GM12878 (cell line): ENCODE measurements at regions not wholly inside any gene's neighbourhood (a gene's known extent, or its start where the extent isn't known, plus 50 kb on each side); places are given as distances from the start of the nearest gene placed in this dataset.

Experiments used
- ATAC-seq: fragments of 200-7000 bp; cut with Tn5 transposase; 3 replicates; pipeline ENCODE4 v1.9.1; 2020; ENCODE audit warnings: mild to moderate bottlenecking, moderate library complexity
- BruUV-seq: library from RNA; stranded (reverse); fragments of 400-500 nt; replicated peaks from 2 replicates; lab custom pipeline; 2021; lab: Mats Ljungman, UMichigan
- CTCF ChIA-PET: fragments of 300-600 bp; sonication (Branson Sonifier 250); formaldehyde crosslinking; extraction: SDS; loops from one replicate; lab custom pipeline; 2021; ENCODE audit warnings: inconsistent platforms; lab: Yijun Ruan, JAX
- POLR2A ChIA-PET: fragments of 350-600 bp; formaldehyde crosslinking; extraction: SDS; loops from one replicate; lab custom pipeline; 2021; ENCODE audit warnings: inconsistent platforms; lab: Charles Lee
- RAD21 ChIA-PET: fragments of 300-600 bp; sonication (Branson Sonifier 250); formaldehyde crosslinking; loops from one replicate; lab custom pipeline; 2023; ENCODE audit warnings: antibody characterized with exemption; ENCODE audit not compliant: unreplicated experiment; lab: Charles Lee
- SMC1A ChIA-PET: fragments of 300-600 bp; sonication (Branson Sonifier 250); formaldehyde crosslinking; loops from one replicate; lab custom pipeline; 2023; ENCODE audit not compliant: unreplicated experiment, uncharacterized antibody; lab: Charles Lee
- DNase-seq: peaks from one replicate; pipeline ENCODE4 v3.0.0-alpha.2; 2011; ENCODE audit warnings: low read depth, low spot score
- FAIRE-seq: peaks from 3 replicates; lab custom pipeline; 2011; peaks lifted over from hg19 to GRCh38; lab: Jason Lieb, UNC
- H2AFZ ChIP-seq: 2 replicates; pipeline ENCODE4 v1.6.0; 2011; ENCODE audit warnings: low read depth, low read length, control low read depth; ENCODE audit not compliant: control insufficient read depth
- H3K27ac ChIP-seq: 2 replicates; pipeline ENCODE4 v1.5.1; 2011; ENCODE audit warnings: control low read depth; ENCODE audit not compliant: control insufficient read depth, insufficient read depth
- H3K27me3 ChIP-seq, 2 experiments: replicated peaks in 1 of 2; 2 replicates each; pipeline versions ENCODE4 v1.6.0 to v1.6.1; 2011; ENCODE audit warnings: low read length in 1 of 2; ENCODE audit not compliant: control insufficient read depth in 2 of 2, insufficient read depth in 2 of 2
- H3K36me3 ChIP-seq, 2 experiments: 2 replicates each; pipeline ENCODE4 v1.5.1; 2011; ENCODE audit warnings: low read length in 1 of 2; ENCODE audit not compliant: control insufficient read depth in 2 of 2, insufficient read depth in 2 of 2
- H3K4me1 ChIP-seq: 2 replicates; pipeline ENCODE4 v1.6.1; 2011; ENCODE audit warnings: mild to moderate bottlenecking, low read length, moderate library complexity, mixed read lengths; ENCODE audit not compliant: control insufficient read depth, insufficient read depth
- H3K4me2 ChIP-seq: 2 replicates; pipeline ENCODE4 v1.6.0; 2011; ENCODE audit warnings: control low read depth; ENCODE audit not compliant: control insufficient read depth, insufficient read depth
- H3K4me3 ChIP-seq: fragments of 200-600 bp; sonication (generic); 2 replicates; pipeline ENCODE4 v1.5.1; 2016
- H3K79me2 ChIP-seq: 2 replicates; pipeline ENCODE4 v1.6.0; 2011; ENCODE audit warnings: low read length; ENCODE audit not compliant: control insufficient read depth, insufficient read depth
- H3K9ac ChIP-seq: 2 replicates; pipeline ENCODE4 v1.8.0; 2011; ENCODE audit warnings: low read length, control low read depth, mixed read lengths; ENCODE audit not compliant: control insufficient read depth, insufficient read depth
- H3K9me3 ChIP-seq: replicated peaks from 3 replicates; pipeline ENCODE4 v1.5.1; 2011; ENCODE audit warnings: mild to moderate bottlenecking, low read length; ENCODE audit not compliant: control insufficient read depth, insufficient read depth
- H4K20me1 ChIP-seq: 2 replicates; pipeline ENCODE4 v1.6.0; 2011; ENCODE audit not compliant: control insufficient read depth, insufficient read depth
- ATF2 ChIP-seq: IDR thresholded peaks from 2 replicates; pipeline ENCODE4 v1.6.1; 2012; ENCODE audit warnings: low read length, inconsistent platforms
- BRCA1 ChIP-seq: IDR thresholded peaks from 2 replicates; pipeline ENCODE4 v1.6.1; 2011; ENCODE audit warnings: low read depth, low read length, improper control_type of control experiment
- CUX1 ChIP-seq: IDR thresholded peaks from 2 replicates; pipeline ENCODE4 v1.6.1; 2012; ENCODE audit warnings: improper control_type of control experiment, low read depth, low read length; ENCODE audit not compliant: insufficient replicate concordance
- DPF2 ChIP-seq: fragments of 450-650 bp; IDR thresholded peaks from 2 replicates; pipeline ENCODE4 v1.6.1; 2017; ENCODE audit warnings: mild to moderate bottlenecking
- ELK1 ChIP-seq: IDR thresholded peaks from 2 replicates; pipeline ENCODE4 v1.6.1; 2012; ENCODE audit warnings: low read depth, low read length, improper control_type of control experiment
- KAT2A ChIP-seq: conservative IDR thresholded peaks from 2 replicates; pipeline ENCODE4 v1.6.1; 2011; ENCODE audit warnings: low read depth, low read length; ENCODE audit not compliant: control insufficient read depth
- MYB ChIP-seq: fragments of 150-350 bp; IDR thresholded peaks from 2 replicates; pipeline ENCODE4 v1.6.1; 2014; ENCODE audit warnings: mild to moderate bottlenecking, low read depth, low read length, borderline replicate concordance
- NFYB ChIP-seq: IDR thresholded peaks from 2 replicates; pipeline ENCODE4 v1.6.1; 2011; ENCODE audit warnings: low read depth, mild to moderate bottlenecking, low read length, improper control_type of control experiment, moderate library complexity; ENCODE audit not compliant: insufficient read depth
- PKNOX1 ChIP-seq: fragments of 450-650 bp; IDR thresholded peaks from 2 replicates; pipeline ENCODE4 v1.6.1; 2016; ENCODE audit warnings: mild to moderate bottlenecking
- SIN3A ChIP-seq: IDR thresholded peaks from 2 replicates; pipeline ENCODE4 v1.6.1; 2012; ENCODE audit warnings: low read depth, low read length, improper control_type of control experiment
- SMARCA5 ChIP-seq: fragments of 450-650 bp; IDR thresholded peaks from 2 replicates; pipeline ENCODE4 v1.6.1; 2017; ENCODE audit warnings: mild to moderate bottlenecking
- STAT1 ChIP-seq: fragments of 450-650 bp; conservative IDR thresholded peaks from 2 replicates; pipeline ENCODE4 v1.6.1; 2014; ENCODE audit warnings: antibody characterized with exemption, mild to moderate bottlenecking
- TCF12 ChIP-seq: IDR thresholded peaks from 2 replicates; pipeline ENCODE4 v1.6.1; 2011; ENCODE audit warnings: low read depth, mild to moderate bottlenecking, low read length
- YBX1 ChIP-seq: fragments of 450-650 bp; IDR thresholded peaks from 2 replicates; pipeline ENCODE4 v1.6.1; 2016; ENCODE audit warnings: antibody characterized with exemption
- ZBTB33 ChIP-seq: fragments of 450-650 bp; IDR thresholded peaks from 2 replicates; pipeline ENCODE4 v1.6.1; 2017; ENCODE audit warnings: mild to moderate bottlenecking
- WGBS: methylation state at CpG from one replicate; pipeline ENCODE4 v1.1.6; 2016; ENCODE audit warnings: low lambda C conversion rate; ENCODE audit not compliant: insufficient replicate concordance, insufficient coverage; ENCODE audit errors: missing lambda C conversion rate; 5-methylcytosine and 5-hydroxymethylcytosine counted together
- in situ Hi-C: fragments of 300-500 bp; cut with MboI; formaldehyde crosslinking; loops from 9 replicates; pipeline ENCODE4 v1.14.3; 2018; ENCODE audit warnings: mixed read lengths
- intact Hi-C: fragments of 100-400 bp; cut with micrococcal nuclease; formaldehyde crosslinking; loops from one replicate; pipeline ENCODE4 v1.14.2; 2022; ENCODE audit not compliant: unreplicated experiment

GRCh38 chr10:91707236-91707635, 74.4 kb upstream of the PPP1R3C start:
- Histone ChIP-seq H4K20me1 (no peaks in the 10 kb centered on the region), H3K4me3 (no peak overlapping the region), H3K36me3 (no peaks in the 10 kb centered on the region), H3K27me3 (no peaks in the 10 kb centered on the region; a peak in 2 of 4 replicates), H3K9me3 (no peaks in the 10 kb centered on the region), H3K4me1 (peaks cover 3% of the 10 kb centered on the region; the same call in 1 of the 2 replicates), H3K9ac (no peak overlapping the region), H3K27ac (no peak overlapping the region), H2AFZ (no peak overlapping the region), H3K4me2 (no peak overlapping the region), H3K79me2 (no peaks in the 10 kb centered on the region)
- ATAC-seq (no peak), FAIRE-seq (no peak), DNase-seq (no peak)
- ChIA-PET POLR2A (no interaction called here), RAD21 (no interaction called here), CTCF (no interaction called here), SMC1A (no interaction called here)
- BruUV-seq: no TSS peak
- intact Hi-C loops (no loop called here), in situ Hi-C loops (no loop called here)
- WGBS: 0% methylated on average over 3 of the region's 3 CpGs
- no peak for TF ChIP-seq SMARCA5
- no peak for TF ChIP-seq ELK1
- no peak for TF ChIP-seq STAT1
- TF ChIP-seq SIN3A: no peak
- TF ChIP-seq CUX1: no peak
- TF ChIP-seq KAT2A: no peak
- TF ChIP-seq ZBTB33: no peak
- no peak for TF ChIP-seq PKNOX1
- no peak for TF ChIP-seq BRCA1
- TF ChIP-seq DPF2: no peak
- TF ChIP-seq YBX1: no peak
- no peak for TF ChIP-seq TCF12
- TF ChIP-seq NFYB: no peak
- no peak for TF ChIP-seq MYB
- no peak for TF ChIP-seq ATF2
